Right forelimb (tissue), 1 donor: ENCODE measurements at regions not wholly inside any gene's neighbourhood (a gene's known extent, or its start where the extent isn't known, plus 50 kb on each side); places are given as distances from the start of the nearest gene placed in this dataset.

Source experiments
- DNase-seq: peaks from one replicate; pipeline ENCODE4 v3.0.0-alpha.2; 2018

GRCh38 chr2:18244845-18245244 lies 315.6 kb downstream of the RDH14 start:
- no peak for DNase-seq

GRCh38 chr2:18243816-18244215 lies 316.6 kb downstream of the RDH14 start:
- DNase-seq, result no peak

DNA sequence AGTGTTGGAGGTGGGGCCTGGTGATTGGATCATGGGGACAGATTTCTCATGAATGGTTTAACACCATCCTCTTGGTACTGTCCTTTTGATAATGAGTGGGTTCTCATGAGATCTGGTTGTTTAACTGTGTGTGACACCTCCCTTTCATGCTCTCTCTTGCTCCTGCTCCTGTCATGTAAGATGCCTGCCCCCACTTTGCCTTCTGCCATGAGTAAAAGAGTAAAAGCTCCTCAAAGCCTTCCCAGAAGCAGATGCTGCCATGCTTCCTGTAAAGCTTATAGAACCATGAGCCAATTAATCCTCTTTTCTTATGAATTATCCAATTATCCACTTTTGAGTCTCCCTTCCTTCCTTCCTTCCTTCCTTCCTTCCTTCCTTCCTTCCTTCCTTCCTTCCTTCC lies 317.7 kb downstream of the RDH14 start:
- no peak for DNase-seq

DNA sequence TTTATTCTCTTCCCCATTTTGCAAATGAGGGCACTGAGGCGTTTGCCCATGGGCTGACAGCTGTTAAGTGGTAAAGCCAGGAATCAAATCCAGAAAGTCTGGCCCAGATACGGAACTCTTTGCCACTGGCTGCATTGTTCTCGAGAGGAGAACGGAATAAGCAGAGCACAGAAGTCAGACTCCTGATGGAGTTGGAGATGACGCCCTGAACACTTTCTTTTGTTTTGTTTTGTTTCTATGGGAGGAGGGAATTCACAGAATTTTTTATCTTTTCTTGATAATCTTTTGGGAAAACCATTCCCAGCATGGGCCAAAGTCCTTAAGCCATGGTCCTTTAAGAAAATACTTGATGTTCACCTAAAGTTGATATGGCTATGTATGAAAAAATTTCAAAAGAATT lies 322.2 kb downstream of the RDH14 start:
- no peak for DNase-seq

- DNase-seq, result no peak
These were observed 323.2 kb downstream of the RDH14 start for GRCh38 chr2:18237298-18237697.

GRCh38 chr2:18232731-18233438 lies 327.6 kb downstream of the RDH14 start:
- no peak for DNase-seq

DNA sequence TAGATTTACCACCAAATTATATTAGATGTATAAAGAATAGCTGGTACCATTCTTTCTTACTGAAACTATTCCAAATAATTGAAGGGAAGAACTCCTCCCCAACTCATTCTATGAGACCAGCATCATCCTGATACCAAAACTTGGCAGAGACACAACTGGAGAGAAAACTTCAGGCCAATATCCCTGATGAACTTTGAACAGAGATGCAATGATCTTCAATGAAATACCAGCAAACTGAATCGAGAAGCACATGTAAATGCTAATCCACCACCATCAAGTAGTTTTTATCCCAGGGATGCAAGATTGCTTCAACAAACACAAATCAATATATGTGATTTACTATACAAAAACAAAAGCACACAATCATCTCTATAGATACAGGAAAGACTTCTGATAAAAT lies 329.8 kb downstream of the RDH14 start:
- DNase-seq, result no peak

GRCh38 chr2:18219676-18220075 lies 340.8 kb downstream of the RDH14 start:
- DNase-seq, result no peak

DNA sequence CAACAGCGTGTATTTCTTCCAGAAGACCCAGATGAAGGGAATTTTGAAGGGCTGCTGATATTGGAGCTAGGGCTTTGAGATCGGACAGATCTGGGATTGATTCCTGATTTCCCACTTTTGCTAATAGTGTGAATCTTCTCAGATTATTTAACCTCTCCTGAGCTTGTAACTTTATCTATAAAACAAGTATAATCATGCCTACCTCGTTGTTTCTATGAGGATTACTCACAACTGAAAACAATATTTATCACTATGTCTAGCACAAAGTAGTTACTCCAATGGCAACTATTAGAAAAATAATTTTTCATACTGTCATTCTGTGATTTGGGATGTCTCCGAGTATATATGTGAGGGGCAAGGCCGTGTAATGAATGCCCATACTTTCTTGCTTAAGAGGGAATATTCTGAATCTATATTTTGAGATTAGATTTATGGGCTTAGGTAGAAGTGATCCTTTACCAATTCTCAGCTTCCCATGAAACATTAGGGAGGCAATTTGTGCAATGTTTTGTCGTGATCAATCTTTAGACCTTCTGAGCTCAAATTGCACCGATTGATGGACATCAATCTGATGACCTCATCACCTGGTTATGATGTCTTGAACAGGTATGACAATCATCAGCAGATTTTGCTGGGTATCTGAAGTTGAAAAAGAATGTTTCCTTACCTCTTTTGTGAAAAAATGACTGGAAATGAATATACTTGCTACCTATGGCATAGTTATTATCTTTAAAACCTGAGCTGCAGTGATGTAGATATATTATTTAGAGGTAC lies 339.9 kb downstream of the KCNS3 start:
- DNase-seq, result no peak

- no peak for DNase-seq
These were observed 336.5 kb downstream of the KCNS3 start for GRCh38 chr2:18214936-18215335.

DNA sequence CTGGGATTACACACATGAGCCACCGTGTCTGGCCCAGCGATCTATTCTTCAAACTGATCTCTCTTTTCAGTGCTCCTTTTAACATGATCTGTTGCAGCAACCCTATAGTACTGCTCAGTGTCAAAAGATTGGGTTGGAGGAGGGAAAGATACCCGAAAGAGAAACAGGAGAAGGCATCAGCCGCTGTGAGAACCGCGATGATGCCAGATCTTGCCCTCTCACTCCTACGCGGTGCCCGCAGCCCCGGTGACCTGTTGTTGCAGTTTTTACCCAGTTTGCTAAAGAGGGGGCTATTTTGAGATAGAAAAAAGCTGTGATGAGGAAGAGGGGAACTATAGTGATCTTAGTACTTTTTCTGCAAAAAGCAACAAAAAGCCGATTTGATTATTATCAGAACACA lies 335.5 kb downstream of the KCNS3 start:
- no peak for DNase-seq

- no peak for DNase-seq
These were observed 331.6 kb downstream of the KCNS3 start for GRCh38 chr2:18209934-18210639.

DNA sequence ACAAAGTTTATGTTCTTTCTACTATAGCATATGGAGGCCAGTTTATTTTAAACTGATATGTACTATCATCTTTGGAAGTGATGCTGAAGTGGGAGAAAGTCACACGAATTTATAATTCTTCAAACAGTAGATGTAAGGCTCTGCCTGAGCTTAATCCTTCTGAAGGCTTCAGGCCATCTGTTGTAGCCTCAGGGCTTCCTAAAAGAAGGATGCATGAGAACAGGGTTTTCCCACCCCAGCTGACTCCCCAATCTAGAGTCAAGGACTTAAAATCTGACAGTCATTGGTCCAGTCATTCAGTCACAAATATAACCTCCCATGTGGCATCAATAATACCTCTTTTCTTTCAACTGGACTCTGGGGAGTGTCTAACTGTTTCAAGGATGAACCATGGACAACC lies 330.5 kb downstream of the KCNS3 start:
- DNase-seq, result no peak

- no peak for DNase-seq
These were observed 322.3 kb downstream of the KCNS3 start for GRCh38 chr2:18200771-18201170.

DNA sequence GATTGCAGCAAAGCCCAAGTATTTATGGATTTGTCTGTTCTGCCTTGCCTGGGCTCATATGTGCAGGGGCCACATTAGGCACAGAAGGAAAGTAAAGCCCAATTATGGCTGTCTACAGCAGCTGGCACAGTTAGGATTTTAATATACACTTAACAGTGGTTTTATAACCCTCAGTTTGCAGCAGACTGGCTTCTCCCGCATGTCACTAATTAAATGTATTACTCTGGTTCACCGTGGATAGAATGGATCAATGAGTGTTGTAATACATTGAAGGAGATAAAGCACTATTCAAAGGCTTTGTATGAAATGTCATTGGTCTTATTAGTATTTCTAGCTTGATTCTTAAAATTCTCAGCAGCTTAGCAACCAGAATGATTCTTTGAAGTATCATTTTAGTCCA lies 320.2 kb downstream of the KCNS3 start:
- DNase-seq, result no peak

DNA sequence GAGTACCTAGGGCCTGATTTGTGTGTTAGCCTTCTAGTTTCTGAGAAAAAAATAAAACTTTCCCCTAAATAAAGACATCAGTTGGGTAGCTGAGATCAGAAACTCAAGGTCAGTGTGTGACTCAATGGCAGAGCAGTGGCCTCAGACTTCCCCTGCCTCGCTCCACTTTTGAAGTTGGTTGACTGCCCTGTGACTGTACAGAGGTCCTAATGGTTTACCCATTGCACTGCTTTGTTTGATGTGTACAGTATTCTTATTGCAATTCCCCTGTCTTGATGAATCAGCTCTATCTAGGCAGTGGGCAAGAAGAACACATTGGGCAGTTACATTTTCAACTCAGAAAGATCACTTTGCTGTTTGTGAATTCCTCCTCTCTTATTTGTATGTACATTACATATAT lies 315.7 kb downstream of the KCNS3 start:
- DNase-seq, result no peak

GRCh38 chr2:18186816-18187613 lies 308.5 kb downstream of the KCNS3 start:
- DNase-seq, result no peak

GRCh38 chr2:18182861-18183260 lies 304.4 kb downstream of the KCNS3 start:
- DNase-seq, result no peak

- no peak for DNase-seq
These were observed 302.4 kb downstream of the KCNS3 start for GRCh38 chr2:18180912-18181311.

- DNase-seq, result no peak
These were observed 301.7 kb downstream of the KCNS3 start for GRCh38 chr2:18180031-18180610.

DNA sequence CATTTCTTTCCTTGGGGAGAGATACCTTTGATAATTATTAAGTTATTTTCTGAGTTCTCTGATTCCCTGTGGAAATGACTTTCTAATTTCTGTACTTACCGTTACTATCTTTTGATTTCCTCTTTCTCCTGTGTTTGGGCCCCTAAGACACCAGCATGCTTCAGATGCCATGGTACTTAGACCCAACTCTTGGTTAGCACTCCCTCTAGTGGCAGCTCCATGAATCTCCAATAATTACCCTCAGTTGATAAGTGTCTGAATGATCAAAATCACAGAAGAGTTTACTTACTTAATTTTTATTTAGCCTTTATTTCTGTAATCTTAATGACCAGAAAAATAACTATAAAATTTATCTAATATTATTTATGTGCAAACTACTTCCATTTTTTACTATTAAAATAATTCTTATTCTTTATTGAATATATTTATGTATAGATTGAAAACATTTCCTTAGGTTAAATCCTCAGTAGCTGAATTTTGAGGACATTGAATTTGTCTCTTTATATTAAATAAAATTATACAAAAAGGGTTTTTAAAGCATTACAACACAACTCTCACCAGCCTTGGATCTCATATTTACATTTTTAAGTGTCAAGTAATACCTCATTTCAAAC lies 300.4 kb downstream of the KCNS3 start:
- DNase-seq, result no peak

DNA sequence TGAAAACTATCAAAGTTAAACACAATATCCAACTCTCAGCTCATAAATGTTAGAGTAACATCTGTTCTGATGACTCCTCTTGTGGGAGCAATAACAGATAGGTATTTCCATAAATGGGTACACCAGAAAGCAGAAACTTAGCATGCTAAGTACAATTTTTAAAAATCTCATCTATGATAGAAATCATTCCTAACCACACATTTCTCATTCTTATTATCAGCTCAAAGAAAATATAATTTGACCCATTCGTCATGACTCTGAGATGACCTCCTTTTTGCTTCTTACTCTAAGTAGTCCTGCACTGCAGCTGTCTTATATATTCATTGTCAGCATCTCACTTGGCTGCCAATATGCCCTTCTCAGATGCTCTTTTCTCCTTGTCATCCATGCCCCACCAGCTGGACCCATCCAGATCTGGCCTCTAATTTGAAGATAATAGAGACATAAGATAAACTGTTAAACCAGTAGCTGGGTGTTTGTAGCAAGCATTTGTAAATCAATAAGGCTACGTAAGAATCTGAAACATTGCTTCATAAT lies 298.3 kb downstream of the KCNS3 start:
- no peak for DNase-seq
